SU-DHL-6 (cell line): ENCODE measurements at regions not wholly inside any gene's neighbourhood (a gene's known extent, or its start where the extent isn't known, plus 50 kb on each side); places are given as distances from the start of the nearest gene placed in this dataset.
A peak's percentile ranks its signal among the peaks of the same experiment; 100 is the strongest.

Source experiments
- H2AFZ ChIP-seq: fragments of 200-600 bp; sonication (generic); 2 replicates; pipeline ENCODE4 v1.6.1; 2014; ENCODE audit warnings: low read depth, mild to moderate bottlenecking, moderate library complexity, mixed read lengths, antibody characterized with exemption, low read length; ENCODE audit not compliant: severe bottlenecking
- H3F3A ChIP-seq: fragments of 200-600 bp; shearing (Covaris generic); 2 replicates; pipeline ENCODE4 v1.6.0; 2016; ENCODE audit warnings: antibody characterized with exemption, mild to moderate bottlenecking; ENCODE audit not compliant: insufficient read depth
- H3K27ac ChIP-seq: fragments of 200-600 bp; sonication (generic); 2 replicates; pipeline ENCODE4 v1.5.1; 2016; ENCODE audit warnings: low read depth, mild to moderate bottlenecking, low read length, moderate library complexity, mixed read lengths
- H3K27me3 ChIP-seq: fragments of 200-600 bp; sonication (generic), shearing (Covaris generic); 2 replicates; pipeline ENCODE4 v1.6.0; 2014; ENCODE audit warnings: mild to moderate bottlenecking, low read length
- H3K36me3 ChIP-seq: fragments of 200-600 bp; sonication (generic); 2 replicates; pipeline ENCODE4 v1.6.1; 2014; ENCODE audit warnings: mild to moderate bottlenecking, low read length, mixed read lengths
- H3K4me2 ChIP-seq: fragments of 300-600, 200-600 bp; shearing (Covaris generic), sonication (generic); 2 replicates; pipeline ENCODE4 v1.6.0; 2014; ENCODE audit warnings: low read length, low read depth, mild to moderate bottlenecking; ENCODE audit not compliant: poor library complexity, severe bottlenecking
- H3K4me3 ChIP-seq: fragments of 200-600 bp; sonication (generic); 2 replicates; pipeline ENCODE4 v1.5.1; 2014; ENCODE audit warnings: antibody characterized with exemption, low read length, mild to moderate bottlenecking, mixed read lengths; ENCODE audit not compliant: insufficient read depth, poor library complexity, severe bottlenecking
- H3K79me2 ChIP-seq: fragments of 200-600 bp; sonication (generic); 2 replicates; pipeline ENCODE4 v1.6.1; 2014; ENCODE audit warnings: mild to moderate bottlenecking, low read length, moderate library complexity; ENCODE audit not compliant: insufficient read depth
- H3K9ac ChIP-seq: fragments of 200-600 bp; sonication (generic); 2 replicates; pipeline ENCODE4 v1.7.0; 2014; ENCODE audit warnings: mild to moderate bottlenecking, low read length
- H3K9me2 ChIP-seq: fragments of 200-600 bp; sonication (generic); replicated peaks from 2 replicates; pipeline ENCODE4 v1.6.1; 2014; ENCODE audit warnings: low read length; ENCODE audit not compliant: insufficient read depth
- H3K9me3 ChIP-seq: fragments of 200-600 bp; sonication (generic); 2 replicates; pipeline ENCODE4 v1.6.1; 2014; ENCODE audit warnings: low read length, mixed read lengths; ENCODE audit not compliant: insufficient read depth
- H4K20me1 ChIP-seq: fragments of 200-600 bp; sonication (generic); 2 replicates; pipeline ENCODE4 v1.6.1; 2014; ENCODE audit warnings: low read depth, mild to moderate bottlenecking, antibody characterized with exemption, low read length, moderate library complexity, mixed read lengths
- EZH2phosphoT487 ChIP-seq: fragments of 200-600 bp; sonication (generic), shearing (Covaris generic); conservative IDR thresholded peaks from 2 replicates; pipeline ENCODE4 v1.6.1; 2018; ENCODE audit warnings: mild to moderate bottlenecking, antibody characterized with exemption, low read length, moderate library complexity, mixed read lengths
- TF ChIP-seq, protein P1 (sequence below): fragments of 200-600 bp; sonication (generic); IDR thresholded peaks from one replicate; pipeline ENCODE4 v1.5.1; 2017; ENCODE audit warnings: antibody characterized with exemption, mild to moderate bottlenecking, low read length, moderate library complexity; ENCODE audit not compliant: insufficient read depth, poor library complexity, severe bottlenecking

DNA sequence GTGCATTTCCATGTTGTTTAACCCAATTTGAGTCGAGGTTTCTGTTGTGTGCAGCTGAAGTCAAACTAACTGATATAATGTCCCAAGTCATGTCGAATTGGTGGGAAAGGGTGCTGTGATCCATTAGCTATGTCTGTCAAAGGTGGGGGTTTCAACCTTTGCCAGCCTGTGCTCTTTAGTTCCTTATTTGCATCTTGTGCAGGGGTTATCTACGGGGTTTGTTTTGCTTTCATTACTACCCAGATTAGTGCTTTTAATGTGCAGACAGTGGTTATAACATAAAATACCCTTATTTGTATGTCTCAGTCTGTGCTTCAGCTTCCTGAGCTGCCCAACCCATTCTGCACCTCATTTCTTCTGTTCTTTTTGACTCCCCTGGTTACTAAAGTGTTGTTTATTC, 271.9 kb upstream of the CXCR4 start:
- no peak for TF ChIP-seq EZH2phosphoT487
- TF ChIP-seq, protein P1, sequence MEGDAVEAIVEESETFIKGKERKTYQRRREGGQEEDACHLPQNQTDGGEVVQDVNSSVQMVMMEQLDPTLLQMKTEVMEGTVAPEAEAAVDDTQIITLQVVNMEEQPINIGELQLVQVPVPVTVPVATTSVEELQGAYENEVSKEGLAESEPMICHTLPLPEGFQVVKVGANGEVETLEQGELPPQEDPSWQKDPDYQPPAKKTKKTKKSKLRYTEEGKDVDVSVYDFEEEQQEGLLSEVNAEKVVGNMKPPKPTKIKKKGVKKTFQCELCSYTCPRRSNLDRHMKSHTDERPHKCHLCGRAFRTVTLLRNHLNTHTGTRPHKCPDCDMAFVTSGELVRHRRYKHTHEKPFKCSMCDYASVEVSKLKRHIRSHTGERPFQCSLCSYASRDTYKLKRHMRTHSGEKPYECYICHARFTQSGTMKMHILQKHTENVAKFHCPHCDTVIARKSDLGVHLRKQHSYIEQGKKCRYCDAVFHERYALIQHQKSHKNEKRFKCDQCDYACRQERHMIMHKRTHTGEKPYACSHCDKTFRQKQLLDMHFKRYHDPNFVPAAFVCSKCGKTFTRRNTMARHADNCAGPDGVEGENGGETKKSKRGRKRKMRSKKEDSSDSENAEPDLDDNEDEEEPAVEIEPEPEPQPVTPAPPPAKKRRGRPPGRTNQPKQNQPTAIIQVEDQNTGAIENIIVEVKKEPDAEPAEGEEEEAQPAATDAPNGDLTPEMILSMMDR: no peak
- H3K4me2 ChIP-seq: peak overlapping the region; percentile 80
- H3K9ac ChIP-seq: peak overlapping the region; percentile 60
- peak overlapping the region; percentile 16 for H3K4me3 ChIP-seq
- no peaks in the 10 kb centered on the region for H3K9me3 ChIP-seq
- no peaks in the 10 kb centered on the region for H3K27me3 ChIP-seq
- H3K79me2 ChIP-seq: peaks cover 4% of the 10 kb centered on the region; the same call in 1 of the 2 replicates
- no peak overlapping the region for H2AFZ ChIP-seq
- H3K9me2 ChIP-seq: no peaks in the 10 kb centered on the region
- H4K20me1 ChIP-seq: no peaks in the 10 kb centered on the region
- H3K27ac ChIP-seq: peak overlapping the region; percentile 99
- no peaks in the 10 kb centered on the region; the same call in 1 of the 2 replicates for H3K36me3 ChIP-seq
- peaks cover 77% of the 10 kb centered on the region for H3F3A ChIP-seq

DNA sequence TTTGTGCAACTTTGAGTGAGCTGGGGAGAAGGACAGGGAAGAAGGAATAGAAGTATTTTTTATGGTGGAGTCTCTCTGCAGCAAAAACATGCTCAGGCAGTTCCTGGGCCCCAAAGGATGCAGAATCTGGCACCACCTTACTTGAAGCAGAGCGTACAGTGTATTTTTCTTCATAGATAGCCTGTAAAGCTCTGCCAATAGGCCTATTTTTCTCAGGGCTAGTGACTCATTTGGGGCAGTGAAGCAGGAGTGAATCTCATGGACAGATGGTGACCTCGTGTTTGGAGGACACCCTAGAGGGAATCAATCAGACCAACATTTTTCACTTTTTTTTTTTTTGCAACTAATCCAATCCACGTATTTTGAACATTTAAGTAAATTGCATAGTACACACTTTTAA, 268.1 kb upstream of the CXCR4 start:
- Histone ChIP-seq H4K20me1 (no peaks in the 10 kb centered on the region), H3K4me2 (peak overlapping the region; percentile 74), H3K79me2 (no peaks in the 10 kb centered on the region), H3K27ac (peak overlapping the region; percentile 99), H3K9ac (peak overlapping the region; percentile 70), H3K36me3 (no peaks in the 10 kb centered on the region; the same call in 1 of the 2 replicates), H3F3A (peaks cover 76% of the 10 kb centered on the region), H3K9me2 (no peaks in the 10 kb centered on the region), H3K9me3 (no peaks in the 10 kb centered on the region), H3K4me3 (no peak overlapping the region), H2AFZ (no peak overlapping the region), H3K27me3 (no peaks in the 10 kb centered on the region)
- TF ChIP-seq EZH2phosphoT487: no peak
- TF ChIP-seq, protein P1: no peak

DNA sequence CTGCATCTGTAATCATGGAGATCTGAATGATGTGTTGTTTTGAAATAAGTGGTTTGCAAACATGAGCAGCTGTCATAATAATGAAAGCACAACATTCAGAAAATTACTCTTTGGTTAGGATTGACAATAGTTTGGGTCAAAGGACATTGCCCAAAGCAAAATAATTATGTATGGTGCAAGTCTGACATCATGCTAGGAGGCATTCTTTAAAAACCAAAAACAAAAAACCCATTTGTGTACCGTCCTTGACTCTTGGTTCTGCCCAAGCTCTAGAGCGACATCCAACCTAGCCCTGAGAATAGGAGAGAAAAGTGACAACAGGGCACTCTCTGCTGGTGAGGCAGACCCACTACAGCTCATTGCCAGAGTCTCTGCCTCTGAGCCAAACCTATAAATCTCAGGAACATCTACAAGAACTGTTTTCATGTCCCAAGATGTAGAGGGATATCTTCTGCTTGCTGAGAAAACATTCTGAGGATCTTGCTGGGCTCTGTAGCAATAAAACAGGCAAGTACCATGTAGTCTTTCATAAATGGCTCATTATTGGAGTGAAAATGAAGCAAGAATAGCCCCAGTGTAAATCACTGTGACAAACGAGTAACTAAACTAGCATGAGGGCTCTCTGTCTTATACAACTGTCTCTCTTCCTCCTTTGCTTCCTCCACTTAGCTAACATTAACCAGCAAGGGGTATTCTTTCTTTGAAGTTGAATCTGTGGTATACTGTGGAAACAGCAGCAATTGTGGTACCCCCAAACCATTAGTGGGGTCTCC, 266.8 kb upstream of the CXCR4 start:
- Histone ChIP-seq H2AFZ (no peak overlapping the region), H3K4me2 (peak overlapping the region; percentile 74), H3K27ac (peak overlapping the region; percentile 99), H3F3A (peaks cover 66% of the 10 kb centered on the region), H3K36me3 (no peaks in the 10 kb centered on the region; the same call in 1 of the 2 replicates), H3K9me3 (no peaks in the 10 kb centered on the region), H3K27me3 (no peaks in the 10 kb centered on the region), H3K9ac (peak overlapping the region; percentile 70), H3K4me3 (peak overlapping the region; percentile 19), H3K9me2 (no peaks in the 10 kb centered on the region), H4K20me1 (no peaks in the 10 kb centered on the region), H3K79me2 (no peaks in the 10 kb centered on the region)
- TF ChIP-seq, protein P1: peak; percentile 90
- TF ChIP-seq EZH2phosphoT487: no peak
